Neuron (in vitro differentiated cells): ENCODE measurements at regions not wholly inside any gene's neighbourhood (a gene's known extent, or its start where the extent isn't known, plus 50 kb on each side); places are given as distances from the start of the nearest gene placed in this dataset.

ENCODE experiments used
- H2AFZ ChIP-seq: one replicate; pipeline ENCODE4 v1.6.1; 2013; ENCODE audit warnings: low read depth, mild to moderate bottlenecking, inconsistent platforms, low read length, moderate library complexity
- H3K27me3 ChIP-seq: one replicate; pipeline ENCODE4 v1.6.1; 2013; ENCODE audit warnings: low read length; ENCODE audit not compliant: insufficient read depth
- H3K36me3 ChIP-seq: one replicate; pipeline ENCODE4 v1.6.1; 2013; ENCODE audit warnings: low read length; ENCODE audit not compliant: insufficient read depth
- H3K4me1 ChIP-seq: one replicate; pipeline ENCODE4 v1.6.1; 2013; ENCODE audit warnings: low read length; ENCODE audit not compliant: insufficient read depth
- H3K4me3 ChIP-seq: 2 replicates; pipeline ENCODE4 v1.5.1; 2013; ENCODE audit warnings: mild to moderate bottlenecking, low read length, moderate library complexity
- H3K9me3 ChIP-seq: one replicate; pipeline ENCODE4 v1.6.1; 2013; ENCODE audit warnings: low read length

DNA sequence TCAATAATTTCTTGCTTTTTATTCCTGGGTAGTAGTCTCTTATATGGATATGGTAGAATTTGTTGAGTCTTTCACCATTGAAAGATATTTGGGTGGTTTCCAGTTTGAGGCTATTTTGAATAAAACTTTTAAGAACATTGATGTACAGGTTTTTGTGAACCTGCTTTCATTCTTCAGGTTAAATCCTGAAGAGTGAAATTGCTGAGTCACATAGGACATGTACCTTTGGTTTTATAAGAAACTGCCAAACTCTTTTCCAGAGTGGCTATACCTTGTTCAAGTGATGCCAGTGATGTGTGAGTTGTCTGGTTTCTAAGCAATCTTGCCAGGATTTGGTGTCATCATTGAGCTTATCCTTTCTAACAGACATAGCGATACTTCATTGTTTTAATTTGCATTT, 184.6 kb upstream of the PZP start:
- no peak overlapping the region for H3K4me3 ChIP-seq
- H3K27me3 ChIP-seq, result no peaks in the 10 kb centered on the region
- H2AFZ ChIP-seq, result no peak overlapping the region
- peaks cover 10% of the 10 kb centered on the region for H3K4me1 ChIP-seq
- H3K36me3 ChIP-seq, result no peaks in the 10 kb centered on the region
- no peaks in the 10 kb centered on the region for H3K9me3 ChIP-seq

DNA sequence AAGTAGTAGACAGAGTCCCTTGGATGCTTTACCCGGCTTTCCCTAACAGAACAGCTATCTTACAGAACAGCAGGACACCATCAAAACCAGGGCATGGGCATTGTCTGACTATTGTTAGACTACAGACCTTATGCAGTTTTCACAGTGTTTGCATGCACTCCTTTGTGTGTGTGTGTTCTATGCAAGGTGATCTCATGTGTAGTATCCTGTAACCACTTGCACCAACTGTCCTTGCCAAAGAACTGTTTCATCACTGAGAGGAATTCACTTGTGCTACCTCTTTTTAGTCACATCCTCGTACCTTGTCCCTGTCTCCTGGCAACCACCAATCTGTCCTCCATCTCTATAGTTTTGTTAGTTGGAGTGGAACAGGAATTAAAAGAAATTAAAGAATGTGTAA, 183.6 kb upstream of the PZP start:
- Histone ChIP-seq H3K27me3 (no peaks in the 10 kb centered on the region), H3K36me3 (no peaks in the 10 kb centered on the region), H3K9me3 (no peaks in the 10 kb centered on the region), H2AFZ (no peak overlapping the region), H3K4me1 (peaks cover 10% of the 10 kb centered on the region), H3K4me3 (no peak overlapping the region)

DNA sequence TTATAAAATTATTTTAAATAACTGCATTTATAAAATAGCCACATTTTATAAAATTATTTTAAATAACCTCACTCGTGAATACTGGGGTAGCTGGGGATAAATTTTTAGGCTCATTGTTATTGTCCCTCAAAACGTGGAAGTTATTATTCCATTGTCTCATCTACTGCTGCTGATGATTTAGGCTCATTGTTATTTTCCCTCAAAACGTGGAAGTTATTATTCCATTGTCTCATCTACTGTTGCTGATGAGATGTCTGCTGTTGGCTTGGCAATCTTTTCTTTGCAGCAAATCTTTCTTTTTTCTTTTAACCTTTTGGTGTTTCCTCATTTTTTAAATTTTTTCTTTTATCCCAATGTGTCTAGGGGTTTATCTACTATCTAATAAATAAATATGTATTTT, 182.6 kb upstream of the PZP start:
- H3K4me3 ChIP-seq, result no peak overlapping the region
- no peaks in the 10 kb centered on the region for H3K36me3 ChIP-seq
- no peak overlapping the region for H2AFZ ChIP-seq
- no peaks in the 10 kb centered on the region for H3K27me3 ChIP-seq
- H3K9me3 ChIP-seq, result no peaks in the 10 kb centered on the region
- peaks cover 10% of the 10 kb centered on the region for H3K4me1 ChIP-seq

DNA sequence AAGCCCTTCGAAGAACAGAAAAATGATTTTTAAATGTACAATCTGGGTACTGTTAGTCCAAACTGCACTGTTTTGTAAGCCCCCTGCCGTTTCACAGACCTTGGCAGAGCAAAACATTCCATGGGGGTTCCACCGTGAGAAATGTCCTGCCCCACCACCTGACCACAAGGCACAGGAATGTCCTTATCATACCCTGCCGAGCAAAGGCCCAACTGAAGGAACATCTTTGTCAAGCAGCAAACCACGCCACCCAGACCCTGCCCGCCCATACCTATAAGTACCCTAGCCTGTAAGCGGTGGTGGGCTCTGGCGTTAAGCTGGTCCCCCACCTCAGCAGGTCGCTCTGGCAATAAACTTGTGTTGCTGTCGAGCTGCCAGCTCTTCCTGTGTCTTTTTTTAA, 181.6 kb upstream of the PZP start:
- Histone ChIP-seq H2AFZ (no peak overlapping the region), H3K27me3 (no peaks in the 10 kb centered on the region), H3K9me3 (no peaks in the 10 kb centered on the region), H3K36me3 (no peaks in the 10 kb centered on the region), H3K4me3 (no peak overlapping the region), H3K4me1 (peaks cover 10% of the 10 kb centered on the region)

DNA sequence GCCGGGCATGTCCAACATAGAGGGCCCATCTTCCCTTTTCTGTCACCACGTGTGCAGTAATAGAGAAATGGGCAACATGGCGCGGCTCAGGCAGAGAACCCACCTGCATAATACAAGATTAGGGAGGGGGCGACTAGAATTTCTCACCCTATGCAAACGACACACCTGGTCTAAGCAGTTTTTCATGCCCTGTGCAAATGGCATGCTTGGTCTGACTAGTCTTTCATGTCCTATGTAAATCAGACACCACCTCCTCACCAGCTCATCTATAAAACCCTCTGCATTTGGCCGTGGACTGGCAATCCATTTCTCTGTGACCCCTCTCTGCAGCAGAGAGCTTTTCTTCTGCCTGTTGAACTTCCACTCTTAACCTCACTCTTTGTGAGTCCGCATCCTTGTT, 180.2 kb upstream of the PZP start:
- Histone ChIP-seq H3K36me3 (no peaks in the 10 kb centered on the region), H3K4me1 (peaks cover 10% of the 10 kb centered on the region), H3K9me3 (no peaks in the 10 kb centered on the region), H2AFZ (no peak overlapping the region), H3K27me3 (no peaks in the 10 kb centered on the region), H3K4me3 (no peak overlapping the region)

DNA sequence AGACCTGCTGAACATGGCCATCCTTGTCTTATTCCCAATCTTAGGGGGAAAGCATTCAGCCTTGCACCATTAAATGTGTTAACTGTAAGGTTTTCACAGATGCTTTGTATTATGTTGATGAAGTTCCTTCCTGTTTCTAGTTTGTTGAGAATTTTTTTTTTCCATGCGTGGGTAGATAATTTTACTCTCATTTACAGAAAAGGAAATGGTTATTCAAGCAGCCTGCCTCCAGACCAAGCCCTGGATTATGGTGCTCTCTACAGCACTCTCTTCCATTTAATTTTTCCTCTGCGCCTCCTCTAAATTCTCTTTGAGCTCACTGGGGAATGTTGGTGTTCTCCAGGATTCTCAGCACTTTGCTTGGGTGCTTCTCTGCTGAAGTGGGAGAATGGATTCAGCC, 179.3 kb upstream of the PZP start:
- no peaks in the 10 kb centered on the region for H3K27me3 ChIP-seq
- H2AFZ ChIP-seq, result no peak overlapping the region
- no peaks in the 10 kb centered on the region for H3K36me3 ChIP-seq
- H3K4me3 ChIP-seq, result no peak overlapping the region
- no peaks in the 10 kb centered on the region for H3K9me3 ChIP-seq
- peaks cover 9% of the 10 kb centered on the region for H3K4me1 ChIP-seq

DNA sequence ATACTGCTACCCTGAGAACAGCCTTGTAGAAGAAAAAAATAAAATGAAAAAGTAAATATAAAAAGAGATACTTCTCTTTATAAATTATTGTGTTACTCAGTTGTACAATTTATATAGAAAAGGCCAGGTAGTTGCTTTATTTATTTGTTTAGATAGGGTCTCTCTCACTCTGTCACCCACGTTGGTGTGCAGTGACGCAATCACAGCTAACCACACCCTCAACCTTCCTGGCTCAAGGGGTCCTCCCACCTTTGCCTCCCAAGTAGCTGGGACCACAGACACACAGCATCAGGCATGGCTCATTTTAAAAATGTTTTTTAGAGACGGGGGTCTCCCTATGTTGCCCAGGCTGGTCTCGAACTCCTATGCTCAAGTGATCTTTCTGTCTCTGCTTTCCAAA, 175.4 kb upstream of the PZP start:
- Histone ChIP-seq H3K27me3 (no peaks in the 10 kb centered on the region), H3K4me1 (no peaks in the 10 kb centered on the region), H2AFZ (no peak overlapping the region), H3K36me3 (no peaks in the 10 kb centered on the region), H3K4me3 (no peak overlapping the region), H3K9me3 (no peaks in the 10 kb centered on the region)

DNA sequence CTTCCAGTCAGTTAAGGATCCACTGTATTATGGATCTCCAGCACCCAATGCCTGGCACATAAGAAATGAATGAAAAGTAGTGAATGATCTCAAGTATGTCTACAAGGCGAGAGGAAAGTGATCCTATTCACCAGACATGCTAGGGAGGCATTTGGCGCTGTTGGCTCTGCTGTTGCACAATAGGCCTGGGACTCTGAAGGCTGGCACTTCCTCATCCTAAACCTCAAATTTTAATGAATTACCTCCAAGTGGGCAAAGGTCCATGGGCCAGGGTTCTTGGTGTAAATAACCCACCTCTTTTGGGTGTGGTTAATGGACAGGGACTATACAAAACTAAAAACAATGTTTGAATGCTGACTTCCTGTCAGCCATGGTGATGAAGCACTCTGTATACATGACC, 173.4 kb upstream of the PZP start:
- Histone ChIP-seq H3K4me3 (no peak overlapping the region), H3K4me1 (no peaks in the 10 kb centered on the region), H3K27me3 (no peaks in the 10 kb centered on the region), H3K36me3 (no peaks in the 10 kb centered on the region), H3K9me3 (no peaks in the 10 kb centered on the region), H2AFZ (no peak overlapping the region)

DNA sequence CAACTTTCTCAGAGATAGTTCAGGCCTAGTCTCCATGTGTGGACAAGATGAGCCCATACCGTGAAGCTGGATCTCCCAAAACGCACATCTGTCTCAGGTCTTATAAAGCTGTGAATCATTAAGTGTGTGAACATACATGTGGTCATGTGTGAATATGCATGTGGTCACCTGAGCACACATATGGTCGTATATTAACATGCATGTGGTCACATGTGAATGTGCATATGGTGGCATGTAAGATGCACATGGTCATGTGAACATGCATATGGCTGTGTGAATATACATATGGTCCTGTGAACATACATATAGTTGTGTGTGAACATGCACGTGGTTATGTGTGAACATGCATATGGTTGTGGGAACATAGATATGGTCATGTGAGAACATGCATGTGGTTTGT, 172.5 kb upstream of the PZP start:
- no peak overlapping the region for H2AFZ ChIP-seq
- H3K27me3 ChIP-seq, result no peaks in the 10 kb centered on the region
- H3K36me3 ChIP-seq, result no peaks in the 10 kb centered on the region

DNA sequence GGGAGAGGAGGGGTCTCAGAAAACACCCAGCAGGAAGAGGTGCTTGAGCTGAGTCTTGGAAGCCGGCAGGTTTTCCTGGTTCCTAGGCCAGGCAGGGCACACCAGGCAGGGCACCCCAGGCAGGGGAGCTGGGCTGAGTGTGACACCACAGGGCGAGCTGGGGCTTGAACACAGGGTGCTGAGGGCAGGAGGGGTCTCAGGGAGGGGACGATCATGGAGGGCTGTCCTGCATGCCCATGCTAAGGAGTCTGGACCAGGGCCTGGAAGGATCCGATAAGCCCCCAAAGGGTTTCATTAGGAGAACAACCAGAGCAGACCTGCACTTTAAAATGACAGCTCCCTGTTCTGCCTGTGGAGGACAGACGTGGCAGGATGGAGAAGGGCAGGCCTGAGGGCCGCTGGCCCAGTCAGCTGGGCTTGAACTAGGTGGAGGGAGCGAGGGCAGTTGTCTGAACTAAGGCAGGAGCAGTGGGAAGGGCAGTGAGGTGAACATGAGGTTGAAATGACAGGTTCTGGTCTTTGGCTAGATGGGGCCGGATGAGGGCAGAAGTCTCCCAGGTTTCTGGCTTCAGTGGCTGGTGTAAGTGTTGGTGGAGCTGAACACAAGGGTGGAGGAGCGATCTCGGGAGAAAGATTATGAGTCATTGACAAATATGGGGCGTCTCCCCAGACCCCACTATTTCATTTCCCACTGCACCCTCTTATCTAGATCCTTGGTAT, 171.0 kb upstream of the PZP start:
- no peaks in the 10 kb centered on the region for H3K4me1 ChIP-seq
- no peaks in the 10 kb centered on the region for H3K27me3 ChIP-seq

More for the DNA sequence above, 172.5 kb upstream of the PZP start:
- H3K9me3 ChIP-seq, result no peaks in the 10 kb centered on the region
- H3K4me3 ChIP-seq, result no peak overlapping the region
- no peaks in the 10 kb centered on the region for H3K4me1 ChIP-seq

DNA sequence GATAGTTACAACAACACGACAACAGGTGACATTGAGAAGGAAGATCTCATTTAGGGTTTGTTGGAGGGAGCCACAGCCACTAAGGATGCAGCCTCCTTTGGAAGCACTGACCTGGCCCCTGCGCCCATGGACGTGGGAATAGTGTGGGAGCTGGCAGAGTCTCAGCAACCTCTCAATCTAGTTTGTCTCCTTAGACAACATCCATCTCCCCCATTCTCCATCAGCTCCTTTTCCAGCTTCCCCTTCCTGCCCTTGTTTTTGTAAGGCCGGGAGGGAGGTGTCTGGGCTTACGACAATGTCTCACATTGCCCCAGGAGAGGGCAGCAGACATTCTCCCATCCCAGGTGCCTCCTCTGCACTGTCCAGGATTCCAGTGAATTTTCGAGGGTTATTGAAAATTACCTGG, 170.2 kb upstream of the PZP start:
- no peak overlapping the region for H3K4me3 ChIP-seq
- no peaks in the 10 kb centered on the region for H3K27me3 ChIP-seq
- no peaks in the 10 kb centered on the region for H3K9me3 ChIP-seq
- H3K4me1 ChIP-seq, result no peaks in the 10 kb centered on the region
- H3K36me3 ChIP-seq, result no peaks in the 10 kb centered on the region
- no peak overlapping the region for H2AFZ ChIP-seq

More for the DNA sequence above, 171.0 kb upstream of the PZP start:
- Histone ChIP-seq H2AFZ (no peak overlapping the region), H3K4me3 (no peak overlapping the region), H3K36me3 (no peaks in the 10 kb centered on the region), H3K9me3 (no peaks in the 10 kb centered on the region)

DNA sequence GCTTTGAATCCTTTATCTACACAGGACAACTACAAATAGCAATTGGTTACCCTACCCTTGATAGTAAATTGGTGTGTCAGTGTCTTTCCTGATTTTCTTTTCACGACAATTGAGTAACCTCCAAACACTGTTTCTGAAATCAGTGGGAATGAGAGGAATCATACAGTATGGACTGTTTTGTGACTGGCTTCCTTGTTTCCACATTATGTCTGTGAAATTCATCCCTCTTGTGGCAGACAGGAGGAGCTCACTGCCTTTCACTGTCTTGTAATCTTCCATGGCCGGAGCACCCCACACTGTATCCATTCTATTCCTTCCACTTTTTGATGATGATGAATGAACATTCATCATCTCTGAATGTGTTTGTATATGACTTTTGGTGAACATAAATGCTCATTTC, 164.0 kb upstream of the PZP start:
- Histone ChIP-seq H3K4me3 (no peak overlapping the region), H3K27me3 (no peaks in the 10 kb centered on the region), H3K36me3 (no peaks in the 10 kb centered on the region), H3K9me3 (no peaks in the 10 kb centered on the region), H3K4me1 (no peaks in the 10 kb centered on the region), H2AFZ (no peak overlapping the region)

DNA sequence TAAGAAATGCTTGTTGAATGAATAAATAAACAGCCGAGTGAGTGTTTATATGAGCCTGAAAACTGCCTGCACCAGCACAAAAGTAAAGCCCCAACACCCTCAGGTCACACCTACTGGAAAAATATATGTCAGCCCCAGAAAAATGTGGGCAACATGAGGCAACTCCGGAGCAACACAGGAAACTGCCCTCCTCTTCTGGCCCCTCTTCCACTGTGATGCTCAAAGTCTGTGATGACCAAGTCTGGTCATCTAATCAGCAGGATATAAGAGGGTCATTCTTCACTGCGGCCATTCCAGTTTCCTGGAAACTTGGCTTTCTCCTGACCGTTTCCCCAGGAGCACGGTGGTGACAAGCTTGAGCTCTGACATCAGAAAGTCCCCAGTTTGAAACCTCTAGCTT, 159.6 kb upstream of the PZP start:
- Histone ChIP-seq H3K27me3 (no peaks in the 10 kb centered on the region), H3K36me3 (no peaks in the 10 kb centered on the region), H3K4me1 (no peaks in the 10 kb centered on the region), H2AFZ (no peak overlapping the region), H3K9me3 (no peaks in the 10 kb centered on the region), H3K4me3 (no peak overlapping the region)

DNA sequence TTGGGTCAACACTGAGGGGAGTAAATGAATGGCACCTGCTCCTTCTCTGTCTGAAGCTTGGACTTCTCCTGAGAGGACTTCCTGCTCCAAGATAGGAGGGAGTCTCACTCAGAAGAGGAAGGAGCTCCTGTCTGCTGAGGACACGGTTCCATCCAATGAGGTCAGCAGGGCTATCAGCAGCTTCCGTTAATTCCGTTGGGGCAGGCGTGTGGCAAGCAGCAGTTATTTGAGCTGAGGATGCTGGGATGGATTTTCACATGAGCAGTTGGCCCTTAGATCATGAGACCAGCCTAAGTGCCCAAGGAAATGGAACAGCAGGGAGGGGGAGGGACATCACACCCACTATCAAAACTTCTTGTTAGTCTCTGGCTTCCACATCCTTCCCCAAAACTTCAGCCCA, 159.0 kb upstream of the PZP start:
- H3K9me3 ChIP-seq, result no peaks in the 10 kb centered on the region
- no peak overlapping the region for H3K4me3 ChIP-seq
- no peaks in the 10 kb centered on the region for H3K4me1 ChIP-seq
- no peaks in the 10 kb centered on the region for H3K27me3 ChIP-seq
- H2AFZ ChIP-seq, result no peak overlapping the region
- H3K36me3 ChIP-seq, result no peaks in the 10 kb centered on the region
